Immature natural killer cell (primary cell): ENCODE measurements at regions not wholly inside any gene's neighbourhood (a gene's known extent, or its start where the extent isn't known, plus 50 kb on each side); places are given as distances from the start of the nearest gene placed in this dataset.

Source experiments
- DNase-seq, 3 donors: peaks; one replicate each; pipeline ENCODE4 v3.0.0; 2022; ENCODE audit warnings: mixed read lengths in 1 of 3
- H3K27ac Mint-ChIP-seq, 6 donors: one replicate each; pipeline ENCODE4 v1.8.0; 2020; ENCODE audit warnings: mixed read lengths in 6 of 6, mild to moderate bottlenecking in 5 of 6, inconsistent platforms in 4 of 6, moderate library complexity in 3 of 6
- H3K27me3 Mint-ChIP-seq, 3 donors: one replicate each; pipeline ENCODE4 v1.8.0; 2020 to 2021; ENCODE audit warnings: low read depth in 3 of 3, mild to moderate bottlenecking in 3 of 3, mixed read lengths in 3 of 3, moderate library complexity in 3 of 3, inconsistent platforms in 1 of 3
- H3K36me3 Mint-ChIP-seq, 3 donors: one replicate each; pipeline ENCODE4 v1.8.0; 2020; ENCODE audit warnings: mixed read lengths in 3 of 3, inconsistent platforms in 2 of 3, mild to moderate bottlenecking in 2 of 3
- H3K4me1 Mint-ChIP-seq, 2 donors: one replicate each; pipeline ENCODE4 v1.8.0; 2020; ENCODE audit warnings: inconsistent platforms in 2 of 2, mild to moderate bottlenecking in 2 of 2, mixed read lengths in 2 of 2, moderate library complexity in 1 of 2
- H3K4me3 Mint-ChIP-seq, 5 donors: one replicate each; pipeline ENCODE4 v1.8.0; 2020; ENCODE audit warnings: mild to moderate bottlenecking in 5 of 5, mixed read lengths in 5 of 5, inconsistent platforms in 3 of 5, moderate library complexity in 3 of 5
- H3K9me3 Mint-ChIP-seq, 6 donors: one replicate each; pipeline ENCODE4 v1.8.0; 2020; ENCODE audit warnings: mild to moderate bottlenecking in 6 of 6, mixed read lengths in 6 of 6, inconsistent platforms in 4 of 6, moderate library complexity in 3 of 6

GRCh38 chr3:70120357-70120966, 120.9 kb downstream of the SAMMSON start:
- Mint-ChIP-seq H3K4me3 (no peak overlapping the region), H3K4me1 (no peaks in the 10 kb centered on the region), H3K36me3 (no peaks in the 10 kb centered on the region), H3K27ac (no peak overlapping the region), H3K27me3 (no peaks in the 10 kb centered on the region), H3K9me3 (peaks cover 0 to 6% (median 0%) of the 10 kb centered on the region in 6 donors)
- DNase-seq: peak in 1 of 3 donors; percentile 0

GRCh38 chr3:70127192-70127591, 127.7 kb downstream of the SAMMSON start:
- no peaks in the 10 kb centered on the region for H3K36me3 Mint-ChIP-seq
- H3K27me3 Mint-ChIP-seq: no peaks in the 10 kb centered on the region
- no peak overlapping the region for H3K4me3 Mint-ChIP-seq
- H3K27ac Mint-ChIP-seq: no peak overlapping the region
- no peaks in the 10 kb centered on the region for H3K4me1 Mint-ChIP-seq
- peaks cover 0 to 6% (median under 1%) of the 10 kb centered on the region in 6 donors for H3K9me3 Mint-ChIP-seq
- no peak for DNase-seq

DNA sequence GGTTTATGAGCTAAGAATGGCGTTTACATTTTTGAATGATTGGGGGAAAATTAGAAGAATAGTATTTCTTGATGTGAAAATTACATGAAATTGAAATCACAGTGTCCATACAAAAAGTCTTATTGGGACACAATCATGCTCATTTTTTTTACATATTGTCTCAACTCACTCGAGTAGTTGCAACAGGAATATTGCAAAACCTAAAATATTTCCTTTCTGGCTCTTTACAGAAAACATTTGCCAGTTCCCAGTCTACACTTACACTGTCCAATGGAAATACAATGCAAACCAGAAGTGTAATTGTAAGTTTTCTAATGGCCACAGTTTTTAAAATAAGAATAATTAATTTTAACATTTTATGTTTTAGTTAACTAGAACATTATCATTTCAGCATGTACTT, 137.8 kb downstream of the SAMMSON start:
- Mint-ChIP-seq H3K9me3 (peaks cover 0 to 15% (median 6%) of the 10 kb centered on the region in 6 donors), H3K27ac (no peak overlapping the region), H3K4me1 (no peaks in the 10 kb centered on the region), H3K27me3 (peaks cover 0 to 1% (median 0%) of the 10 kb centered on the region in 3 donors), H3K4me3 (no peak overlapping the region), H3K36me3 (no peaks in the 10 kb centered on the region)
- DNase-seq: no peak

DNA sequence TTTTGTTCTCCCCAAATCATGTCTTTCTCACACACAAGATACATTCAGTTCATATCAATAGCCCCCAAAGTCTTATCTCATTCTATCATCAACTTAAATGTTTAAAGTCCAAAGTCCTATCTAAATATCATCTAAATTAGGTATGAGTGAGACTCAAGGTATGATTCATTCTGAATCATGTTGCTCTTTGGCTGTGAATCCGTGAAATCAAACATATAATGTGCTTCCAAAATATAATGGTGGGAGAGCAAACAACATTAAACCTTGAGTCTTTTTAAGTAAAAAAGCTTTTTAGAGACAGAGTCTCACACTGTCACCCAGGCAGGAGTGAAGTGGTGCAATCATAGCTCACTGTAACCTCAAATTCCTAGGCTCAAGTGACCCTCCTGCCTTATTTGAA, 139.1 kb downstream of the SAMMSON start:
- no peak overlapping the region for H3K27ac Mint-ChIP-seq

More for the DNA sequence above, 139.1 kb downstream of the SAMMSON start:
- H3K4me3 Mint-ChIP-seq: no peak overlapping the region
- DNase-seq: no peak
- peaks cover 0 to 11% (median 6%) of the 10 kb centered on the region in 6 donors for H3K9me3 Mint-ChIP-seq
- no peaks in the 10 kb centered on the region for H3K27me3 Mint-ChIP-seq
- no peaks in the 10 kb centered on the region for H3K4me1 Mint-ChIP-seq
- H3K36me3 Mint-ChIP-seq: no peaks in the 10 kb centered on the region
